ENCODE measurements at regions not wholly inside any gene's neighbourhood (a gene's known extent, or its start where the extent isn't known, plus 50 kb on each side); places are given as distances from the start of the nearest gene placed in this dataset.

DNA sequence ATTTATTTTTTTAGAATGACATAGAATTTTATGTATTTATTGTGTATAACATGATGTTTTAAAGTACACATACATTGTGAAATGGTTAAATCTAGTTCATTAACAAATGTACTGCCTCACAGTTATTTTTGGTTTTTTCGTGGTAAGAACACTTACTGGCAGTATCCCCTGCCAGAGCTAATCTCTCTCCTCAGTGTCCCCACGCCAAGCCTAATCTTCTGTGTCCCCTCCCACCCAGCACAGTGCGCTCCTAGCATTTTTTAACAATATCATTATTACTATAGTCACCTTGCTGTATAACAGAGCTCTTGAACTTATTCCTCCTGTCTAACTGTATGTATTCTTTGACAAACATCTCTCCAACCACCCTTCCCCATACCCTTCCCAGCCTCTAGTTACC is 333.2 kb downstream of the GABRB3 start:
- TF ChIP-seq GABPA (IDR thresholded peaks at IDR 0.05; ENCODE audit: low read depth) (no peak), SPI1 (IDR thresholded peaks at IDR 0.05; ENCODE audit: borderline replicate concordance, low read depth) (no peak), POLR2AphosphoS5 (IDR thresholded peaks at IDR 0.05; ENCODE audit: low read depth) (no peak)
- TF ChIP-seq, protein P1, sequence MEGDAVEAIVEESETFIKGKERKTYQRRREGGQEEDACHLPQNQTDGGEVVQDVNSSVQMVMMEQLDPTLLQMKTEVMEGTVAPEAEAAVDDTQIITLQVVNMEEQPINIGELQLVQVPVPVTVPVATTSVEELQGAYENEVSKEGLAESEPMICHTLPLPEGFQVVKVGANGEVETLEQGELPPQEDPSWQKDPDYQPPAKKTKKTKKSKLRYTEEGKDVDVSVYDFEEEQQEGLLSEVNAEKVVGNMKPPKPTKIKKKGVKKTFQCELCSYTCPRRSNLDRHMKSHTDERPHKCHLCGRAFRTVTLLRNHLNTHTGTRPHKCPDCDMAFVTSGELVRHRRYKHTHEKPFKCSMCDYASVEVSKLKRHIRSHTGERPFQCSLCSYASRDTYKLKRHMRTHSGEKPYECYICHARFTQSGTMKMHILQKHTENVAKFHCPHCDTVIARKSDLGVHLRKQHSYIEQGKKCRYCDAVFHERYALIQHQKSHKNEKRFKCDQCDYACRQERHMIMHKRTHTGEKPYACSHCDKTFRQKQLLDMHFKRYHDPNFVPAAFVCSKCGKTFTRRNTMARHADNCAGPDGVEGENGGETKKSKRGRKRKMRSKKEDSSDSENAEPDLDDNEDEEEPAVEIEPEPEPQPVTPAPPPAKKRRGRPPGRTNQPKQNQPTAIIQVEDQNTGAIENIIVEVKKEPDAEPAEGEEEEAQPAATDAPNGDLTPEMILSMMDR (IDR thresholded peaks at IDR 0.05; ENCODE audit: insufficient read depth, low read length) = no peak
- TF ChIP-seq, protein P2, sequence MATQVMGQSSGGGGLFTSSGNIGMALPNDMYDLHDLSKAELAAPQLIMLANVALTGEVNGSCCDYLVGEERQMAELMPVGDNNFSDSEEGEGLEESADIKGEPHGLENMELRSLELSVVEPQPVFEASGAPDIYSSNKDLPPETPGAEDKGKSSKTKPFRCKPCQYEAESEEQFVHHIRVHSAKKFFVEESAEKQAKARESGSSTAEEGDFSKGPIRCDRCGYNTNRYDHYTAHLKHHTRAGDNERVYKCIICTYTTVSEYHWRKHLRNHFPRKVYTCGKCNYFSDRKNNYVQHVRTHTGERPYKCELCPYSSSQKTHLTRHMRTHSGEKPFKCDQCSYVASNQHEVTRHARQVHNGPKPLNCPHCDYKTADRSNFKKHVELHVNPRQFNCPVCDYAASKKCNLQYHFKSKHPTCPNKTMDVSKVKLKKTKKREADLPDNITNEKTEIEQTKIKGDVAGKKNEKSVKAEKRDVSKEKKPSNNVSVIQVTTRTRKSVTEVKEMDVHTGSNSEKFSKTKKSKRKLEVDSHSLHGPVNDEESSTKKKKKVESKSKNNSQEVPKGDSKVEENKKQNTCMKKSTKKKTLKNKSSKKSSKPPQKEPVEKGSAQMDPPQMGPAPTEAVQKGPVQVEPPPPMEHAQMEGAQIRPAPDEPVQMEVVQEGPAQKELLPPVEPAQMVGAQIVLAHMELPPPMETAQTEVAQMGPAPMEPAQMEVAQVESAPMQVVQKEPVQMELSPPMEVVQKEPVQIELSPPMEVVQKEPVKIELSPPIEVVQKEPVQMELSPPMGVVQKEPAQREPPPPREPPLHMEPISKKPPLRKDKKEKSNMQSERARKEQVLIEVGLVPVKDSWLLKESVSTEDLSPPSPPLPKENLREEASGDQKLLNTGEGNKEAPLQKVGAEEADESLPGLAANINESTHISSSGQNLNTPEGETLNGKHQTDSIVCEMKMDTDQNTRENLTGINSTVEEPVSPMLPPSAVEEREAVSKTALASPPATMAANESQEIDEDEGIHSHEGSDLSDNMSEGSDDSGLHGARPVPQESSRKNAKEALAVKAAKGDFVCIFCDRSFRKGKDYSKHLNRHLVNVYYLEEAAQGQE (IDR thresholded peaks at IDR 0.05; ENCODE audit: insufficient replicate concordance, low read depth) = no peak
- no peak for DNase-seq (ENCODE audit: low read depth in 1 of 2, low spot score in 1 of 2)
- H3K4me3 ChIP-seq (replicated peaks; ENCODE audit: insufficient read depth, low read length) = no peak overlapping the region
- H3K27ac ChIP-seq (replicated peaks) = no peak overlapping the region
- H3K27me3 ChIP-seq (ENCODE audit: insufficient read depth, poor library complexity, severe bottlenecking) = no peaks in the 10 kb centered on the region

DNA sequence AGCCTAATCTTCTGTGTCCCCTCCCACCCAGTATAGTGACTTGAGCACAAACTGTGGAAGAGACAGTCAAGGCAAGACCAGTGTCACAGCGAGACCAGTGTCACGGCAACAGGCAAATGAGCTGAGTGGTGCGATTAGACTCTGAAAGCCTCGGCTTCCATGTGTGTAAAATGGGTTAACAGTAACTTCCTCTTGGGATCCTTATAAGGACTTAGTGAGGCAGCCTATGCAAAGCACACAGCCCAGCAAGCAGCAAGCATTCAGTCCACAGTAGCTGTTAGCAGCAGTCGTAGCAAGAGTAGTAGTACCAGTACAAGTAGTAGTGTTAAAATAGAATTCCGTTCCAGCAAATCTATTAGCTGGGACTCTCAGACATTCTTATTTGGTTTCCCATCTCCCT is 334.1 kb downstream of the GABRB3 start:
- no peak for DNase-seq (ENCODE audit: low read depth in 1 of 2, low spot score in 1 of 2)
- TF ChIP-seq POLR2AphosphoS5 (IDR thresholded peaks at IDR 0.05; ENCODE audit: low read depth) (no peak), SPI1 (IDR thresholded peaks at IDR 0.05; ENCODE audit: borderline replicate concordance, low read depth) (no peak), GABPA (IDR thresholded peaks at IDR 0.05; ENCODE audit: low read depth) (no peak)
- TF ChIP-seq, protein P2 (IDR thresholded peaks at IDR 0.05; ENCODE audit: insufficient replicate concordance, low read depth) = no peak
- TF ChIP-seq, protein P1 (IDR thresholded peaks at IDR 0.05; ENCODE audit: insufficient read depth, low read length) = no peak

DNA sequence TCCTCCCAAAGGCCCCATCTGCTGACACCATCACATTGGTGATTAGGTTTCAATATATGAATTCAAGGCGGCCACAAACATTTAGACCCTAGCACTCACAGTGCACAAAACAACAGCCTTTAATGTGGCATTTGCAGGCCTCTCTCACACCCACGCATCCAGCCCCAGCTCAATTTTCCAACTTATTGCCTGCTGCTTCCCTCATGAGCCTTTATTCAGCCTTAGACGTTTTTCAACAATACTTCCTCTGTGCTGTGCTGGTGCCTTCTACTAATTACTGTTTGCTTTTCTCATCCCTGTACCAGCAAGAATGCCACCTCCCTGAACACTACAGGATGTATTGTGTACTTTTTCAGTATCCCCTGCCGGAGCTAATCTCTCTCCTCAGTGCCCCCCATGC is 334.6 kb downstream of the GABRB3 start:
- H3K27ac ChIP-seq (replicated peaks) = no peak overlapping the region
- H3K4me3 ChIP-seq (replicated peaks; ENCODE audit: insufficient read depth, low read length) = no peak overlapping the region
- TF ChIP-seq SPI1 (IDR thresholded peaks at IDR 0.05; ENCODE audit: borderline replicate concordance, low read depth) = no peak
- no peak for TF ChIP-seq GABPA (IDR thresholded peaks at IDR 0.05; ENCODE audit: low read depth)
- TF ChIP-seq POLR2AphosphoS5 (IDR thresholded peaks at IDR 0.05; ENCODE audit: low read depth) = no peak
- DNase-seq (ENCODE audit: low read depth in 1 of 2, low spot score in 1 of 2) = no peak
- H3K27me3 ChIP-seq (ENCODE audit: insufficient read depth, poor library complexity, severe bottlenecking) = no peaks in the 10 kb centered on the region

More for the DNA sequence above, 334.1 kb downstream of the GABRB3 start:
- Histone ChIP-seq H3K4me3 (replicated peaks; ENCODE audit: insufficient read depth, low read length) (no peak overlapping the region), H3K27ac (replicated peaks) (no peak overlapping the region), H3K27me3 (ENCODE audit: insufficient read depth, poor library complexity, severe bottlenecking) (no peaks in the 10 kb centered on the region)

DNA sequence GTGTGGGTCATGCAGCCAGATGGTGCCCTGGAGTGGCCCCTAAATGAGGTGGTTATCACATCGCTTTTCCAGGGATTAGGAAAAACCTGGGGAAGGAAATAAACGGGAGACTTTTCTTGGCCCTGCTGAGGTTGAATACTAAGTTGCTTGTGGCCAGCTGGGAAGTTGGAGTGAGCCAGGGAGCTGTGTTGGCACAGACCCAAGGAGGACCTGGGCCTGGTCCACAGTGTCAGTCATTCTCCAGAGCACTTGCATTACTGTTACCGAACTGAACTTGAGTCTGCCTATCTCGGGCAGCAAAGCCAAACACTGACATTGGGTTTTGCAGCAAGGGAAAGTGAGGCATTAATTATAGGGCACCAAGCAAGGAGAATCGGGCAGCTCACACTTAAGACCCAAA is 339.0 kb downstream of the GABRB3 start:
- no peak overlapping the region for H3K4me3 ChIP-seq (replicated peaks; ENCODE audit: insufficient read depth, low read length)
- no peaks in the 10 kb centered on the region for H3K27me3 ChIP-seq (ENCODE audit: insufficient read depth, poor library complexity, severe bottlenecking)
- TF ChIP-seq GABPA (IDR thresholded peaks at IDR 0.05; ENCODE audit: low read depth) (no peak), POLR2AphosphoS5 (IDR thresholded peaks at IDR 0.05; ENCODE audit: low read depth) (no peak), SPI1 (IDR thresholded peaks at IDR 0.05; ENCODE audit: borderline replicate concordance, low read depth) (no peak)
- TF ChIP-seq, protein P1 (IDR thresholded peaks at IDR 0.05; ENCODE audit: insufficient read depth, low read length) = no peak
- TF ChIP-seq, protein P2 (IDR thresholded peaks at IDR 0.05; ENCODE audit: insufficient replicate concordance, low read depth) = no peak
- no peak overlapping the region for H3K27ac ChIP-seq (replicated peaks)
- no peak for DNase-seq (ENCODE audit: low read depth in 1 of 2, low spot score in 1 of 2)

Measured in HL-60 (cell line).